Left ventricle myocardium inferior (tissue), 1 donor: ENCODE measurements at regions not wholly inside any gene's neighbourhood (a gene's known extent, or its start where the extent isn't known, plus 50 kb on each side); places are given as distances from the start of the nearest gene placed in this dataset.

Experiments
- DNase-seq: peaks from one replicate; pipeline ENCODE4 v3.0.0-alpha.2; 2020
- H3K27ac ChIP-seq: fragments of 200-600 bp; replicated peaks from 2 replicates; pipeline ENCODE4 v1.8.0; 2021
- H3K27me3 ChIP-seq: fragments of 200-600 bp; 2 replicates; pipeline ENCODE4 v1.8.0; 2021; ENCODE audit warnings: low read depth
- H3K36me3 ChIP-seq: fragments of 200-600 bp; 2 replicates; pipeline ENCODE4 v1.8.0; 2021
- H3K4me1 ChIP-seq: fragments of 200-600 bp; 2 replicates; pipeline ENCODE4 v1.8.0; 2021
- H3K4me3 ChIP-seq: fragments of 200-600 bp; 2 replicates; pipeline ENCODE4 v1.8.0; 2021; ENCODE audit warnings: mild to moderate bottlenecking, moderate library complexity
- H3K9me3 ChIP-seq: fragments of 200-600 bp; replicated peaks from 2 replicates; pipeline ENCODE4 v1.8.0; 2021
- CTCF ChIP-seq: fragments of 200-600 bp; IDR thresholded peaks from 2 replicates; pipeline ENCODE4 v1.8.0; 2021; ENCODE audit warnings: antibody characterized with exemption, mild to moderate bottlenecking, borderline replicate concordance
- intact Hi-C: fragments of 100-400 bp; cut with micrococcal nuclease; formaldehyde crosslinking; loops from one replicate; pipeline ENCODE4 v1.11.0; 2022
- donor health status: DM: no; HTN: yes; CAD: no; lungs with severe emphysema.

GRCh38 chr18:22048221-22048620 lies 121.2 kb upstream of the GATA6 start:
- Histone ChIP-seq H3K27ac (no peak overlapping the region), H3K36me3 (no peaks in the 10 kb centered on the region), H3K4me1 (no peaks in the 10 kb centered on the region), H3K4me3 (no peak overlapping the region), H3K9me3 (no peaks in the 10 kb centered on the region), H3K27me3 (no peaks in the 10 kb centered on the region)
- intact Hi-C loops, result no loop called here
- TF ChIP-seq CTCF, result no peak
- no peak for DNase-seq

- no peak overlapping the region for H3K4me3 ChIP-seq
- no peaks in the 10 kb centered on the region for H3K36me3 ChIP-seq
- peaks cover 6% of the 10 kb centered on the region for H3K9me3 ChIP-seq
- TF ChIP-seq CTCF, result no peak
- no peak for DNase-seq
- no peak overlapping the region for H3K27ac ChIP-seq
- no peaks in the 10 kb centered on the region for H3K4me1 ChIP-seq
- intact Hi-C loops, result no loop called here
- H3K27me3 ChIP-seq, result no peaks in the 10 kb centered on the region
Measured at GRCh38 chr18:22048932-22049615, 120.3 kb upstream of the GATA6 start.

GRCh38 chr18:22052405-22053105 lies 116.8 kb upstream of the GATA6 start:
- Histone ChIP-seq H3K4me1 (no peaks in the 10 kb centered on the region), H3K9me3 (peaks cover 20% of the 10 kb centered on the region), H3K4me3 (no peak overlapping the region), H3K36me3 (no peaks in the 10 kb centered on the region), H3K27me3 (no peaks in the 10 kb centered on the region), H3K27ac (no peak overlapping the region)
- intact Hi-C loops, result no loop called here
- no peak for DNase-seq
- TF ChIP-seq CTCF, result no peak

GRCh38 chr18:22055466-22056238 lies 113.7 kb upstream of the GATA6 start:
- intact Hi-C loops, result no loop called here
- Histone ChIP-seq H3K27me3 (no peaks in the 10 kb centered on the region), H3K9me3 (peaks cover 20% of the 10 kb centered on the region), H3K4me1 (no peaks in the 10 kb centered on the region), H3K27ac (no peak overlapping the region), H3K36me3 (no peaks in the 10 kb centered on the region), H3K4me3 (no peak overlapping the region)
- TF ChIP-seq CTCF, result no peak
- DNase-seq, result no peak

GRCh38 chr18:22056950-22057349 lies 112.4 kb upstream of the GATA6 start:
- Histone ChIP-seq H3K9me3 (peaks cover 20% of the 10 kb centered on the region), H3K4me3 (no peak overlapping the region), H3K27ac (no peak overlapping the region), H3K27me3 (no peaks in the 10 kb centered on the region), H3K36me3 (no peaks in the 10 kb centered on the region), H3K4me1 (no peaks in the 10 kb centered on the region)
- TF ChIP-seq CTCF, result no peak
- intact Hi-C loops, result no loop called here
- no peak for DNase-seq
